ENCODE measurements at regions not wholly inside any gene's neighbourhood (a gene's known extent, or its start where the extent isn't known, plus 50 kb on each side); places are given as distances from the start of the nearest gene placed in this dataset.

DNA sequence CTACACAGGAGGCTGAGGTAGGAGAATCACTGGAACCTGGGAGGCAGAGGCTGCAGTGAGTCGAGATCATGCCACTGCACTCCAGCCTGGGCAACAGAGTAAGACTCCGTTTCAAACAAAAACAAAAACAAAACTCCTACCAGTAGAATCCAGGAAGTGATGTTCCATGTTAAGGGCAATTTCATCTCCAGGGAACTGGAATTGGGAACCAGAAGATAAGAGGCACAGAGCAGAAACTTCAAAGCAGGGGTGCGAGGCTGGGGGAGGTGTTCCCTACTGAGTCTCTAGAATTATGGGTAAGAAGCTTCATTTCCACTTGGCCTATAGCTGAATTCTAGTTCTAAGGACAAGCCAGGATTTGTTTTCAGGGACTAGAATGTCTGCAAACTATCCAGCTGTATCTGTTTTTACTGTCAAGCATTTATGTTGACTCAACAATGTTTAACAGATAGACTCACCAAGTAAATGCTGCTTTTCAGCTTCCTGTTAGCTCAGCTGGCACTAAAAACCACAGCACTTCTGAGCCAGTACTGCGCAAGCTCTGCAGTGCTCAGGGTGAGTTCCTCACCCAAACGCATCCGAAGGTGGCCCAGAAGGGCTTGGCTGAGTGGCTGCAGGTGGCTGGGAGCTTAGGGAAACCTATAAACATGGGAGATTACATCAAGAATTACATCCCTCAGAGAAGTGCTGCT is 320.1 kb downstream of the MTRR start:
- TF ChIP-seq, protein P1, sequence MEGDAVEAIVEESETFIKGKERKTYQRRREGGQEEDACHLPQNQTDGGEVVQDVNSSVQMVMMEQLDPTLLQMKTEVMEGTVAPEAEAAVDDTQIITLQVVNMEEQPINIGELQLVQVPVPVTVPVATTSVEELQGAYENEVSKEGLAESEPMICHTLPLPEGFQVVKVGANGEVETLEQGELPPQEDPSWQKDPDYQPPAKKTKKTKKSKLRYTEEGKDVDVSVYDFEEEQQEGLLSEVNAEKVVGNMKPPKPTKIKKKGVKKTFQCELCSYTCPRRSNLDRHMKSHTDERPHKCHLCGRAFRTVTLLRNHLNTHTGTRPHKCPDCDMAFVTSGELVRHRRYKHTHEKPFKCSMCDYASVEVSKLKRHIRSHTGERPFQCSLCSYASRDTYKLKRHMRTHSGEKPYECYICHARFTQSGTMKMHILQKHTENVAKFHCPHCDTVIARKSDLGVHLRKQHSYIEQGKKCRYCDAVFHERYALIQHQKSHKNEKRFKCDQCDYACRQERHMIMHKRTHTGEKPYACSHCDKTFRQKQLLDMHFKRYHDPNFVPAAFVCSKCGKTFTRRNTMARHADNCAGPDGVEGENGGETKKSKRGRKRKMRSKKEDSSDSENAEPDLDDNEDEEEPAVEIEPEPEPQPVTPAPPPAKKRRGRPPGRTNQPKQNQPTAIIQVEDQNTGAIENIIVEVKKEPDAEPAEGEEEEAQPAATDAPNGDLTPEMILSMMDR (IDR thresholded peaks at IDR 0.05; ENCODE audit: low read depth, low read length): no peak
- TF ChIP-seq POLR2A (IDR thresholded peaks at IDR 0.05; ENCODE audit: extremely low read depth, insufficient read length): no peak
- no peak for TF ChIP-seq MYC (IDR thresholded peaks at IDR 0.05; ENCODE audit: low read depth, low read length)
- TF ChIP-seq, protein P2, sequence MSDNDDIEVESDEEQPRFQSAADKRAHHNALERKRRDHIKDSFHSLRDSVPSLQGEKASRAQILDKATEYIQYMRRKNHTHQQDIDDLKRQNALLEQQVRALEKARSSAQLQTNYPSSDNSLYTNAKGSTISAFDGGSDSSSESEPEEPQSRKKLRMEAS (IDR thresholded peaks at IDR 0.05; ENCODE audit: low read depth, low read length): no peak
